HepG2 (cell line): ENCODE measurements at regions not wholly inside any gene's neighbourhood (a gene's known extent, or its start where the extent isn't known, plus 50 kb on each side); places are given as distances from the start of the nearest gene placed in this dataset.
A peak's percentile ranks its signal among the peaks of the same experiment; 100 is the strongest.

ENCODE experiments used
- ATAC-seq: fragments of 200-7000 bp; cut with Tn5 transposase; 3 replicates; pipeline ENCODE4 v1.9.1; 2020; ENCODE audit warnings: mild to moderate bottlenecking, moderate library complexity
- BruUV-seq: library from RNA; stranded (reverse); fragments of 400-500 nt; replicated peaks from 2 replicates; lab custom pipeline; 2021; lab: Mats Ljungman, UMichigan
- CTCF ChIA-PET: fragments of 300-600 bp; formaldehyde crosslinking; extraction: SDS; loops from one replicate; lab custom pipeline; 2021; ENCODE audit warnings: low total read pairs, inconsistent platforms, low intra/inter-chr PET ratio; lab: Yijun Ruan, JAX
- POLR2A ChIA-PET: fragments of 350-600 bp; sonication (Branson Sonifier 250); formaldehyde crosslinking; loops from one replicate; lab custom pipeline; 2020; ENCODE audit warnings: antibody characterized with exemption, inconsistent platforms; lab: Yijun Ruan, JAX
- DNase-seq: peaks from one replicate; pipeline ENCODE4 v3.0.0-alpha.2; 2015; ENCODE audit warnings: low spot score
- FAIRE-seq: peaks from 3 replicates; lab custom pipeline; 2011; peaks lifted over from hg19 to GRCh38; lab: Jason Lieb, UNC
- H2AFZ ChIP-seq: one replicate; pipeline ENCODE4 v1.6.1; 2011; ENCODE audit warnings: low read length, inconsistent platforms
- H3K27ac ChIP-seq: fragments of 300-600 bp; 3 replicates; pipeline ENCODE4 v1.8.0; 2011; ENCODE audit warnings: mixed run types, mild to moderate bottlenecking, mixed read lengths, low read length, inconsistent platforms; ENCODE audit not compliant: insufficient read depth; ENCODE audit errors: extremely low read length
- H3K27me3 ChIP-seq, 2 experiments: fragments of 200-600 bp in 1 of 2; 2 replicates in 1 of 2; 3 replicates in 1 of 2; pipeline versions ENCODE4 v1.6.0 to v1.8.0; 2011; ENCODE audit warnings: low read length in 2 of 2, mild to moderate bottlenecking in 2 of 2, moderate library complexity in 2 of 2, inconsistent platforms in 1 of 2; ENCODE audit not compliant: insufficient read depth in 2 of 2, control insufficient read depth in 1 of 2
- H3K36me3 ChIP-seq, 2 experiments: fragments of 200-600 bp in 1 of 2; replicated peaks in 1 of 2; 2 replicates in 1 of 2; 3 replicates in 1 of 2; pipeline versions ENCODE4 v1.5.1 to v1.8.0; 2011; ENCODE audit warnings: low read length in 2 of 2, inconsistent platforms in 1 of 2; ENCODE audit not compliant: insufficient read depth in 2 of 2, control insufficient read depth in 1 of 2
- H3K4me1 ChIP-seq: 2 replicates; pipeline ENCODE4 v1.5.1; 2012; ENCODE audit warnings: low read length, inconsistent platforms; ENCODE audit not compliant: insufficient read depth
- H3K4me2 ChIP-seq: 2 replicates; pipeline ENCODE4 v1.6.0; 2011; ENCODE audit warnings: low read depth, low read length, inconsistent platforms
- H3K4me3 ChIP-seq, 3 experiments: fragments of 200-600 bp in 1 of 3; sonication (generic), shearing (Covaris generic) in 1 of 3; replicated peaks in 1 of 3; 2 replicates each; pipeline ENCODE4 v1.5.1; 2011 to 2016; ENCODE audit warnings: low read length in 3 of 3, inconsistent platforms in 2 of 3, low read depth in 2 of 3, mild to moderate bottlenecking in 2 of 3, control low read depth in 1 of 3, mixed read lengths in 1 of 3; ENCODE audit not compliant: insufficient read depth in 1 of 3
- H3K79me2 ChIP-seq: one replicate; pipeline ENCODE4 v1.6.1; 2011; ENCODE audit warnings: low read length, inconsistent platforms; ENCODE audit not compliant: insufficient read depth
- H3K9ac ChIP-seq: 2 replicates; pipeline ENCODE4 v1.6.0; 2011; ENCODE audit warnings: mild to moderate bottlenecking, low read depth, low read length, inconsistent platforms; ENCODE audit not compliant: insufficient read depth
- H3K9me3 ChIP-seq: 2 replicates; pipeline ENCODE4 v1.5.1; 2012; ENCODE audit warnings: mild to moderate bottlenecking, low read length
- H4K20me1 ChIP-seq: 2 replicates; pipeline ENCODE4 v1.6.0; 2011; ENCODE audit warnings: inconsistent platforms, mild to moderate bottlenecking, low read length, moderate library complexity; ENCODE audit not compliant: insufficient read depth
- FOXA3 ChIP-seq: IDR thresholded peaks from 2 replicates; pipeline ENCODE4 v1.6.1; 2016; ENCODE audit warnings: missing genetic modification reagents, missing compliant biosample characterization
- NFIC ChIP-seq: IDR thresholded peaks from 2 replicates; pipeline ENCODE4 v1.6.1; 2012; ENCODE audit warnings: mild to moderate bottlenecking, low read length, inconsistent platforms
- ZBTB39 ChIP-seq: sonication (generic); formaldehyde crosslinking; IDR thresholded peaks from 2 replicates; pipeline ENCODE4 v1.5.0; 2020; ENCODE audit warnings: missing genetic modification reagents
- WGBS: methylation state at CpG from one replicate; pipeline ENCODE4 v1.1.6; 2017; ENCODE audit warnings: low lambda C conversion rate; 5-methylcytosine and 5-hydroxymethylcytosine counted together
- in situ Hi-C: cut with HindIII; loops from 2 replicates; pipeline ENCODE4 v1.10.0; 2017; ENCODE audit warnings: low pct_unique_long_range_greater_than_20kb; ENCODE audit not compliant: extremely low pct_ligation_motif_present
- intact Hi-C: fragments of 100-400 bp; cut with micrococcal nuclease; formaldehyde crosslinking; loops from one replicate; pipeline ENCODE4 v1.10.0; 2022; ENCODE audit not compliant: unreplicated experiment
- TF ChIP-seq, protein P1 (sequence below): IDR thresholded peaks from 2 replicates; pipeline ENCODE4 v1.4.0; 2020; ENCODE audit warnings: mild to moderate bottlenecking, missing genetic modification reagents

DNA sequence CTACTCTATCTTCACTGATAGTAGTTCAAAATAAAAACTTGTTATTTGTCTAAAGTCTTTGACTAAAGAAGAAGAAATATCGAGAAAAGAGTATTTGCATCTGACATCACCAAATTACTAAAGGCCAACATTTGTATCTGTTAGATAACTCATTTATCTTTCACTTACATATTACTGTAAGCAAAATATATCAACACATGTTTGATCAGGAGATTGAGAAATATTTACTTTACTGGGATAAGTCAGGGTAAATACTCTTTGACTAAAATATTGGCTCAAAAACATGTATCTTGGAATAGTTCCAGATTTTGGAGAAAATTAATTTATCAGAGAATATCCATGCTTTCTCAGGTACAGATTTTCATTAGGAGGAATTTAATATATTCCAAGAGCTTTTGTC is 306.0 kb downstream of the TENT5A start:
- ChIA-PET CTCF (no interaction called here), POLR2A (no interaction called here)
- ATAC-seq, result no peak
- H3K79me2 ChIP-seq, result no peaks in the 10 kb centered on the region
- TF ChIP-seq, protein P1, sequence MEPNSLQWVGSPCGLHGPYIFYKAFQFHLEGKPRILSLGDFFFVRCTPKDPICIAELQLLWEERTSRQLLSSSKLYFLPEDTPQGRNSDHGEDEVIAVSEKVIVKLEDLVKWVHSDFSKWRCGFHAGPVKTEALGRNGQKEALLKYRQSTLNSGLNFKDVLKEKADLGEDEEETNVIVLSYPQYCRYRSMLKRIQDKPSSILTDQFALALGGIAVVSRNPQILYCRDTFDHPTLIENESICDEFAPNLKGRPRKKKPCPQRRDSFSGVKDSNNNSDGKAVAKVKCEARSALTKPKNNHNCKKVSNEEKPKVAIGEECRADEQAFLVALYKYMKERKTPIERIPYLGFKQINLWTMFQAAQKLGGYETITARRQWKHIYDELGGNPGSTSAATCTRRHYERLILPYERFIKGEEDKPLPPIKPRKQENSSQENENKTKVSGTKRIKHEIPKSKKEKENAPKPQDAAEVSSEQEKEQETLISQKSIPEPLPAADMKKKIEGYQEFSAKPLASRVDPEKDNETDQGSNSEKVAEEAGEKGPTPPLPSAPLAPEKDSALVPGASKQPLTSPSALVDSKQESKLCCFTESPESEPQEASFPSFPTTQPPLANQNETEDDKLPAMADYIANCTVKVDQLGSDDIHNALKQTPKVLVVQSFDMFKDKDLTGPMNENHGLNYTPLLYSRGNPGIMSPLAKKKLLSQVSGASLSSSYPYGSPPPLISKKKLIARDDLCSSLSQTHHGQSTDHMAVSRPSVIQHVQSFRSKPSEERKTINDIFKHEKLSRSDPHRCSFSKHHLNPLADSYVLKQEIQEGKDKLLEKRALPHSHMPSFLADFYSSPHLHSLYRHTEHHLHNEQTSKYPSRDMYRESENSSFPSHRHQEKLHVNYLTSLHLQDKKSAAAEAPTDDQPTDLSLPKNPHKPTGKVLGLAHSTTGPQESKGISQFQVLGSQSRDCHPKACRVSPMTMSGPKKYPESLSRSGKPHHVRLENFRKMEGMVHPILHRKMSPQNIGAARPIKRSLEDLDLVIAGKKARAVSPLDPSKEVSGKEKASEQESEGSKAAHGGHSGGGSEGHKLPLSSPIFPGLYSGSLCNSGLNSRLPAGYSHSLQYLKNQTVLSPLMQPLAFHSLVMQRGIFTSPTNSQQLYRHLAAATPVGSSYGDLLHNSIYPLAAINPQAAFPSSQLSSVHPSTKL, result peak; percentile 25; the same call in 1 of the 2 replicates
- no peak for TF ChIP-seq ZBTB39
- 0 out of 2 replicates have a peak, but pooled peaks have one; percentile 29 for TF ChIP-seq FOXA3 (CRISPR knock-in tag)
- TF ChIP-seq NFIC, result 0 out of 2 replicates have a peak, but pooled peaks have one; percentile 39
- H3K27me3 ChIP-seq, result no peaks in the 10 kb centered on the region
- intact Hi-C loops, result no loop called here
- WGBS, result 0% methylated on average over 1 of the region's 1 CpG
- no peaks in the 10 kb centered on the region for H3K9me3 ChIP-seq
- H3K36me3 ChIP-seq, result no peaks in the 10 kb centered on the region
- no peaks in the 10 kb centered on the region for H4K20me1 ChIP-seq
- H3K9ac ChIP-seq, result no peak overlapping the region
- H3K4me1 ChIP-seq, result peaks cover 2% of the 10 kb centered on the region; the same call in 1 of the 2 replicates
- H3K4me3 ChIP-seq, result no peak overlapping the region
- H2AFZ ChIP-seq, result no peak overlapping the region
- no TSS peak for BruUV-seq
- no peak overlapping the region for H3K4me2 ChIP-seq
- H3K27ac ChIP-seq, result no peak overlapping the region
- in situ Hi-C loops, result no loop called here
- DNase-seq, result no peak
- no peak for FAIRE-seq
